ENCODE measurements at regions not wholly inside any gene's neighbourhood (a gene's known extent, or its start where the extent isn't known, plus 50 kb on each side); places are given as distances from the start of the nearest gene placed in this dataset.

DNA sequence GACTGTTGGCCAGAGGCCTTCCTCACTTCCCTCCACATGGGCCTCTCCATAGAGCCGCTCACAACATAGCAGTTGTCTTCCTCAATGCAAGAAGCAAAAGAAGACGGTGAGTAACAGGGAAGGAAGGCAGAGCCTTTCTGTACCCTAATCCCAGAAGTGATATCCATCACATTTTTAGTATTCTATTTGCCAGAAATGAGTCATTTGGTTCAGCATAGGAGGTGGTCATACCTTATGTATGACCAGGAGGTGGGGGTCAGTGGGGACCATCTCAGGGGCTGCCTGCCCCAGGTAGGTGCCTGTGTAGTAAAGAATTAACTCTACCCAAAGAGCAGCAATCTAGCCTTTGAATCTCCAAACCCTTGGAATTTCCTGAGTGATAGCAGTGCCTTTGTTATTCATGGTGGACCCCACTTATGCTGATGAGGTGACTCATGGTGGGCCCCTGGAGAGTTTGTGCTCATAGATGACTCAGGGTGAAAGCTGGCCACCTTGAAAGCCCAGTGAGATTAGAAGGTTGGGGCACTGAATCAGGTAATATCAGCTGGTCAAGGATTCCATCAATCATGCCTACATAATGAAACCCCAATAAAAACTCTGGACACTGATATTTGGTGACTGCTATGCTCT lies 323.9 kb upstream of the IGF1R start:
- H3K9me3 ChIP-seq, result no peaks in the 10 kb centered on the region
- no peaks in the 10 kb centered on the region for H3K36me3 ChIP-seq
- peaks cover 0 to 3% (median 0%) of the 10 kb centered on the region in 4 donors for H3K27me3 ChIP-seq
- H3K4me3 ChIP-seq, result no peak overlapping the region
- DNase-seq, result no peak
- no peak for ATAC-seq
- H3K27ac ChIP-seq, result no peak overlapping the region
- no peak for FAIRE-seq
- 43 to 50% methylated on average over 2 of the region's 2 CpGs for WGBS, 2 donors
- no peaks in the 10 kb centered on the region for H3K4me1 ChIP-seq
- intact Hi-C loops (cut with DNase I), result no loop called here
- TF ChIP-seq, protein P1, sequence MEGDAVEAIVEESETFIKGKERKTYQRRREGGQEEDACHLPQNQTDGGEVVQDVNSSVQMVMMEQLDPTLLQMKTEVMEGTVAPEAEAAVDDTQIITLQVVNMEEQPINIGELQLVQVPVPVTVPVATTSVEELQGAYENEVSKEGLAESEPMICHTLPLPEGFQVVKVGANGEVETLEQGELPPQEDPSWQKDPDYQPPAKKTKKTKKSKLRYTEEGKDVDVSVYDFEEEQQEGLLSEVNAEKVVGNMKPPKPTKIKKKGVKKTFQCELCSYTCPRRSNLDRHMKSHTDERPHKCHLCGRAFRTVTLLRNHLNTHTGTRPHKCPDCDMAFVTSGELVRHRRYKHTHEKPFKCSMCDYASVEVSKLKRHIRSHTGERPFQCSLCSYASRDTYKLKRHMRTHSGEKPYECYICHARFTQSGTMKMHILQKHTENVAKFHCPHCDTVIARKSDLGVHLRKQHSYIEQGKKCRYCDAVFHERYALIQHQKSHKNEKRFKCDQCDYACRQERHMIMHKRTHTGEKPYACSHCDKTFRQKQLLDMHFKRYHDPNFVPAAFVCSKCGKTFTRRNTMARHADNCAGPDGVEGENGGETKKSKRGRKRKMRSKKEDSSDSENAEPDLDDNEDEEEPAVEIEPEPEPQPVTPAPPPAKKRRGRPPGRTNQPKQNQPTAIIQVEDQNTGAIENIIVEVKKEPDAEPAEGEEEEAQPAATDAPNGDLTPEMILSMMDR (IDR thresholded peaks at IDR 0.05), result no peak

GRCh38 chr15:98326804-98327203 lies 321.5 kb upstream of the IGF1R start:
- TF ChIP-seq, protein P1 (IDR thresholded peaks at IDR 0.05), result no peak
- H3K27me3 ChIP-seq, result peaks cover 0 to 3% (median 0%) of the 10 kb centered on the region in 4 donors
- intact Hi-C loops (cut with DNase I), result no loop called here
- no peak for FAIRE-seq
- H3K4me1 ChIP-seq, result no peaks in the 10 kb centered on the region
- 56 to 81% methylated on average over 5 of the region's 5 CpGs for WGBS, 2 donors
- no peak overlapping the region for H3K4me3 ChIP-seq
- no peaks in the 10 kb centered on the region for H3K36me3 ChIP-seq
- DNase-seq, result no peak
- no peaks in the 10 kb centered on the region for H3K9me3 ChIP-seq
- no peak for ATAC-seq
- H3K27ac ChIP-seq, result no peak overlapping the region

DNA sequence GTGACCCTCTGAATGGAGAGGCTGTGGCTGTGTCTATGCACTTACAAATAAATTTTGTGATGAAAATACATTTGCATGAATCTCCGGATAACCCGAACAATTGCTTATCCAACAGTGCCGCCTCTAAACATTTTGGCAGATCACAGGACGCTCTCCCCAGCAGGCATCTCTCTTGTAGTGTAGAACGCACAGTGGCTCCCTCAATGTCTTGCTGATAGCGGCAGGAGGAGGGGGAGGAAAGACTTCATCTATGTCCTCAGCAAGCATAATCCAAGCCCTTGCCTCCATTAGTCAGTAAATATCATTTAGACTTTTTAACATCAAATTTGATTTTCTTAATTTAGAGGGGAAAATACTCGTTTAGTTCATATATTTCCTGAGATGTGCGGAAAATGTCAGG lies 318.1 kb upstream of the IGF1R start:
- DNase-seq (no peak), FAIRE-seq (no peak), ATAC-seq (no peak)
- no peaks in the 10 kb centered on the region for H3K36me3 ChIP-seq
- no peak overlapping the region for H3K27ac ChIP-seq
- no peak overlapping the region for H3K4me3 ChIP-seq
- TF ChIP-seq, protein P1 (IDR thresholded peaks at IDR 0.05), result no peak
- 74 to 82% methylated on average over 8 of the region's 8 CpGs for WGBS, 2 donors
- H3K27me3 ChIP-seq, result peaks cover 0 to 3% (median 0%) of the 10 kb centered on the region in 4 donors
- no peaks in the 10 kb centered on the region for H3K9me3 ChIP-seq
- H3K4me1 ChIP-seq, result no peaks in the 10 kb centered on the region
- intact Hi-C loops (cut with DNase I), result no loop called here

GRCh38 chr15:98330692-98331435 lies 317.5 kb upstream of the IGF1R start:
- WGBS, 2 donors, result 47 to 58% methylated on average over 10 of the region's 10 CpGs
- intact Hi-C loops (cut with DNase I), result no loop called here
- FAIRE-seq (no peak), ATAC-seq (peak in 1 of 4 donors; percentile 51), DNase-seq (no peak)
- Histone ChIP-seq H3K4me1 (no peaks in the 10 kb centered on the region), H3K4me3 (no peak overlapping the region), H3K9me3 (no peaks in the 10 kb centered on the region), H3K36me3 (no peaks in the 10 kb centered on the region), H3K27me3 (peaks cover 0 to 3% (median 0%) of the 10 kb centered on the region in 4 donors), H3K27ac (no peak overlapping the region)
- TF ChIP-seq, protein P1 (IDR thresholded peaks at IDR 0.05), result no peak

GRCh38 chr15:98331676-98332075 lies 316.7 kb upstream of the IGF1R start:
- TF ChIP-seq, protein P1 (IDR thresholded peaks at IDR 0.05), result no peak
- Histone ChIP-seq H3K9me3 (no peaks in the 10 kb centered on the region), H3K4me3 (no peak overlapping the region), H3K27me3 (peaks cover 0 to 3% (median 0%) of the 10 kb centered on the region in 4 donors), H3K4me1 (no peaks in the 10 kb centered on the region), H3K36me3 (no peaks in the 10 kb centered on the region), H3K27ac (no peak overlapping the region)
- intact Hi-C loops (cut with DNase I), result no loop called here
- DNase-seq, result no peak
- 85 to 87% methylated on average over 4 of the region's 4 CpGs for WGBS, 2 donors
- FAIRE-seq, result no peak
- no peak for ATAC-seq
